C4-2B (cell line): ENCODE measurements at regions not wholly inside any gene's neighbourhood (a gene's known extent, or its start where the extent isn't known, plus 50 kb on each side); places are given as distances from the start of the nearest gene placed in this dataset.

ENCODE experiments used
- CTCF ChIP-seq: fragments of 450-650 bp; conservative IDR thresholded peaks from 2 replicates; pipeline ENCODE4 v1.5.1; 2017; ENCODE audit warnings: mild to moderate bottlenecking
- ZFX ChIP-seq: fragments of 450-650 bp; IDR thresholded peaks from 2 replicates; pipeline ENCODE4 v1.6.1; 2017

- TF ChIP-seq CTCF: no peak
- TF ChIP-seq ZFX: no peak
Measured at GRCh38 chr2:221911890-221912289, 339.8 kb upstream of the EPHA4 start.
